Activated CD4-positive, alpha-beta T cell treated with anti-CD3 and anti-CD28 coated beads for 4 hours (primary cell): ENCODE measurements at regions not wholly inside any gene's neighbourhood (a gene's known extent, or its start where the extent isn't known, plus 50 kb on each side); places are given as distances from the start of the nearest gene placed in this dataset.

Experiments used
- DNase-seq, 2 donors: peaks; one replicate each; pipeline ENCODE4 v3.0.0-alpha.2; 2020

DNA sequence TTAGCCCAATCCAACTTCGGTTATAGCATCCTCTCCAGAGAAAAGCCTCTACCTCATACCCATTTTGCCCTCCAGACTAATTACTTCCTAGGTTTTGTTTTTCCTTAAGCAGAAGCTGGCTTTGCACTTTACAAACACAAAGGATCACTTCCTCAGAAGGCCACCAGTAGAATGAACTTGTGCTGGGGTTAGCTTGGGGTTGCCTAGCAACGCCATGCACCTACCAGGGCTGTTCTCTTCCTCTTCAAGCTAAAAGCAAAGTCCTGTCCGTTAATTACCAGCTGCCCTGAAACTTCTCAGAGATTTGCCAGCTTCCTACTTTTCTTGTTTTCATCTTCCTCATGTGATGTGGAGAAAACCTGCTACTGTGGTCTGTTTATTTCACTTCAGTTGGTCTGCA, 132.0 kb upstream of the WWC1 start:
- DNase-seq: no peak

DNA sequence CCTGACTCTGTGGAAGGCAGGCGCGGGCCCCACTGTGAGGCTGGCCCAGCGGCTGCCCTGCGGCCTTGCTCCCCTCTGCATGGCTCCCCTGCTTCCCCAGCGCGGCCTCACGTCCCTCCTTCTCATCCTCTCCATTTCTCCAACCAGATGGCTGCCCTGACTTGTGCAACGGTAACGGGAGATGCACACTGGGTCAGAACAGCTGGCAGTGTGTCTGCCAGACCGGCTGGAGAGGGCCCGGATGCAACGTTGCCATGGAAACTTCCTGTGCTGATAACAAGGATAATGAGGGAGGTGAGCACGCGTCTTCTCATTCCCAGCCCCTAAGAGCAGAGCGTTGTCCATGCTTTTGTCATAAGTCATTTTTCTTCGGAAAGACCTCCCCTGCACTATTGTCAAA, 129.0 kb upstream of the WWC1 start:
- no peak for DNase-seq

- no peak for DNase-seq
These were observed 127.5 kb upstream of the WWC1 start for GRCh38 chr5:168163966-168164365.

DNA sequence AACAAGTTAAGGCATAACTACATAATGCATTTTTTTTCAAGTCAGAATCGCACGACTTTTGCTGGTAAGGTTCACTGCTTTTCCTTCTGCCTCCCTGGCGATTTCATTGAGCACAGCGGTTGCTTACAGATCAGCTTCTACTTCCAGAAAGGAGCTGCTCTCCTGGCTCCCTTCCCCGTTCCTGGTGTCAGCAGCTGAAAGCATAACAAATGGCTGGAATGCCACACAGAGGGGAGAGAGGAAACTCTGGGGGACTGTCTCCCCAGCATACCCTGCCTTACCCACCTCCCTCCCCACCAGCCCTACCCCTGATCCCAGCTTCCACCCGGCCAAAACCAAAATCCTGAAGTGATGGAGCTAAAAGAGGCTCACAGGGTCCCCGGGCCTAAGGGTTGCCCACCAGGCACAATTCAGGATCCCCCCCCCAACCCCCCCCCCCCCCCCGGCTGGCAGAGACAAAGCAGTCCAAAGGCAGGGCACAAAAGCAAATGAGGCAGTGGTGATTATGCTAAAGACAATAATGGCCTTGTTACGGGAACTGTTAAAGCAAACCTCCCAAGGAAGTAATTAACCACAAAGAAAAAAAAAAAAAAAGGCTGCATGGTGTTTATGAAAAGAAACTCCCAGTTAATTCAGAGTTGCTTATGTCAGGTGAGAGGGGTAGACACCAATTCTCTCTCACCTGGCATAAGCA, 126.1 kb upstream of the WWC1 start:
- DNase-seq: no peak

- DNase-seq: no peak
These were observed 125.5 kb upstream of the WWC1 start for GRCh38 chr5:168165977-168166376.

DNA sequence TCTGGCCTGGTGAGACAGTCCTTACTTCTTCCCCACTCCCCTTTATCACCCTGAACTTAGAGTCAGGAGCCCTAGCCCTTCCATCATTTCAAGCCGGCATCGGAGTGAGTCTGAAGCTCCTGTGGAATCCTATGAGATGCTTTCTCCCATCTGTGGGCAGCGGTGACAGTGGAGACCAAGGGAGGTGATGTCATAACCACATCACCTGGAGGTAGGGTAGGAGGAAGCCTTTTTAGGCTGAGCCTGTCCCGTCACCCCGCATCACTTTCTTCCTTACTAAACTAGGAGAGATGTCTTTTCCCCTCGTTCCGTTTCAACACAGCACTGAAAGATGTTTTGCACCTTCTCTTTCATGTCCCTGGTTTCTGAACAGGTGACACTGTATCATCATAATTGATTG, 124.1 kb upstream of the WWC1 start:
- DNase-seq: no peak

DNA sequence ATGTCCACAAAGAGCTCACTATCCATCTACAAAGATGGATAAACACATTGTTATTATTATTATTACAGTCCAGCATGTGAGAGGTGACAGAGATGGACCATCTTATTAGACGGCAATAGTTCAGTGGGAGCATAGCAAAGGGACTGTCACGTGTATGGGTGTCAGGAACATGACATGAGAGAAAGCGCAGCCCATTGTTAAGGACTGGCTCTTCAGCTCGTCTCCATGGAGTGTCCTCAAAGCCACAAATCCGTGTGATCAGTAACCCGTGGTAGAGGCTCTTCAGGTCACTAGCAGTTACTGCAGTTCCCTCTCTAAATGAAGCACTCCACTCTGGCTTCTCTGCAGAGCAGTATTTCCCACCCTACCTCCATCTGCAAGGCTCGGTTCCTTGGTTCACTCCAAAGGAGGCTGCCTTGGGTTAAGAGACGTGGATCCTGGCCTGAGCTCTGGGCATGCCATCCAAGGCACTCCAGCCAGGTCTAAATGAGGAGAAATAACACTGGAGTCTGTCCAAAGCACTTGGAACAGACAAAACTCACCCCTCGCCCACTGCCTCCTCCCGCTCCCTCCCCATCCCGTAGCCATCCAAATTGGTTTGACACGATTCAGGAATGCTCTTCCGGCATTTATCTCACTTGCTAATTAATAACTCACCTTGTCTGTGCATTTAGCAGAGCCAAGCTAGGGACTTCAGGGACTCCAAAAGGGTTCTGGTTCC, 122.3 kb upstream of the WWC1 start:
- no peak for DNase-seq

GRCh38 chr5:168169791-168170190, 121.7 kb upstream of the WWC1 start:
- DNase-seq: no peak

- no peak for DNase-seq
These were observed 119.3 kb upstream of the WWC1 start for GRCh38 chr5:168171901-168172759.

DNA sequence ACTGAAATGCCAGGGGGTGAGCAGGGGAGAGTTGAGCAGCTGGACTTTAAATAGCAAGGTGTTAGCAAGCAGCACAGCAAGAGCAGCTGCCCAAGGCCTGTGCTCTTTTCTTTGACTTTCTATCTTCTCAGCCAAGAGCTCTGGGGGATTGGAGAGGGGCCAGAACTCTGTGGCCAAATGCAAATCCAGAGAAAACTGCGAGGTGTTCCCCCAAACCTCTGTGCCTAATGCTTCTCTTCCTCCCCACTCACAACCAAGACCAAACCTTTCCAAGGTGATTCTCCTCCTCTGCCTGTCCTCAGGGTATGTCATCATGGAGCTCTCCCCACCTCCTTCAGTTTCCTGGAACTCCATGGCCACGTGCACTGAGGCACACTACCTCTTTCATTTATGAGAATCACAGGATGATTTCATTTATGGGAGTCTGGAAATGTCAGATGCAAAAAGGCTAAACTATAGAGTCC, 118.7 kb upstream of the WWC1 start:
- DNase-seq: no peak

DNA sequence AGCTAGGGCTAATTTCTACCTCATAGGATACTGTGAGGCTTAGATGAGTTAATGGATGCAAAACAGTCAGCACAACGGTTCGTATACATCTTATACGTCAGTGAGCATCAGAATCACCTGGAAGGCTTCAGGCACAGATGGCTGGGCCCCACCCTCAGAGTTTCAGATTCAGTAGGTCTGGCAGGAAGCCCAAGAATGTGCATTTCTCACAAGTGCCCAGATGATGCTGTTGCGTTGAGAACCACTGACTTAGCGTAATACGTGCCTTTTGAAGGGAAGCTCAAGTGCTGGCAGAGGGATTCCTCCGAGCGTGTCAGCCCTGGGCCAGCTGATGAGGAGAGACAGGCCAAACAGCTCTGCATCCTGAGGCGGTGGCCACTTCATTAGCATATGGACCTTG, 117.1 kb upstream of the WWC1 start:
- no peak for DNase-seq

DNA sequence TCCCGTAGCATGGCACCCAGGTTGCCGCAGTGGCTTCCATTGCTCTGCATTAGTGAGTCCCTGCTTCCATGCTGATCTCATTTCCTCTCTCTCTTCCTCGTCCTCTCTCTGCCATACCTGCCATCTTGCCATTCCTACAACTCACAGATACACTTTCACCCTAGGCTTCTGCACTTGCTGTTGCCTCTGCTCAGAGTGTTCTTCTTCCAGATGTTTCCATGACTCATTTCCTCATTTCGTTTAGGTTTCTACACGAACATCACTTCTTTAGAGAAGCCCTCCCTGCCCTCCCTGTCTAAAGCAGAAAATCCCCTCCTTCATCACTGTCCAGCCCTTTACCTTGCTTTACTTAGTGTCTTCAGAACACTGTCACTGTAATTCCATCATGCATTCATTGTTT, 115.2 kb upstream of the WWC1 start:
- DNase-seq: no peak

GRCh38 chr5:168176941-168177340, 114.5 kb upstream of the WWC1 start:
- no peak for DNase-seq

GRCh38 chr5:168177831-168178450, 113.5 kb upstream of the WWC1 start:
- DNase-seq: no peak

GRCh38 chr5:168179192-168179593, 112.3 kb upstream of the WWC1 start:
- no peak for DNase-seq

GRCh38 chr5:168182269-168182668, 109.2 kb upstream of the WWC1 start:
- DNase-seq: no peak

- no peak for DNase-seq
These were observed 107.3 kb upstream of the WWC1 start for GRCh38 chr5:168184103-168184502.

- DNase-seq: no peak
These were observed 105.0 kb upstream of the WWC1 start for GRCh38 chr5:168186289-168187074.

DNA sequence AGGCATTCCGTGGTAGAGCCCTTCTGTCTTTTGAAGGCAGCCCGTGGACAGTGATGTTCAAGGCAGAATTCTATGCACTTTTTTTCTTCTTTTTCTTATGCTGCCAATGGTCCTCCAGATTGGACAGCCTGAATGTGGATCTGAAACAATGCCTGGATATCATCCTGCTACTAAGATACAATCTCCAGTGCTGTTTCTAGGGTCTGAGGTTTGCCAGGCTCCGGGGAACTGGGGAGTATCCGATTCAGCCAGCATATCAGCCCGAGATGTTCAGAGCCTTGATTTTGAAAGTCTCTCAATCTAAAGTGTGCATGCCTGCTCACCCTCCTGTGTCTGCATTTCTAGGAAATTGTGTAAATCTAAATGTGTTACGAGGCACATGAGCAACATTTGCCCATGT, 103.8 kb upstream of the WWC1 start:
- DNase-seq: no peak

DNA sequence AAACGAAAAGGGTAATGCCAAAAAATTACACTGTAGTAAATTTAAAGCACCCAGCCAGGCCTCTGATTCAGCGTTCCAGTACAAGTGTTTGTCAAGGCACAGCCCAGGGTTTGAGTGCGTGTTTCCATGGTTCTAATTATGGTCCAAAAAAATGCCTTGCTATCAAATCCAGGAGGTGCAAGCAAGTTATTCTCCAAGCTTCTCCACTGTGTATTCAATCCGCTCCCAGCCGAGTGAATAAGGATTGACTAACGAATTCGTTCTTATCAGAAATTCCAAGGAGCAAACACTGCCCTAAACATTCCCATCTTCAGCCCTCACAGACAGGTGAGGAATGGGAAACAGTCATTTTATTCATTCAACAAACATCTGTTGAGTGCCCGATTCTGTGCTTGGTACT, 103.3 kb upstream of the WWC1 start:
- DNase-seq: no peak

DNA sequence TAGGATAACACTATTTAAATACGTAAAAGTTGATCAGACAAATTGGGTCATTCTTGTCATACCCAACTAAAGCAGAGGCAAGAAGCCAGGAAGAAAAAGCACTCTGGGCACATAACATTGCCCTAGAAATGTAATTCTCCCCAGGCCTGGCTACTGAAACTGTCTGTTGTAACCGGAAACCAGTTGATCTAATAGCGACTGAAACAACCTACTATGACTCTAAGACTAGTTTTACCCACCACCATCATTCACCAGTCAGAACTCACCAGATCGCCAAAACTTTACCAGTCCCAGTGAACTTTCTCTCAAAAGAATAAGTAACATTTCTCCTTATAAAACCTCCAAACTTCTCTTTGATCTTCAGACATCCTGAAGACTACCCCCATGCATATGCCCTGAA, 99.3 kb upstream of the WWC1 start:
- DNase-seq: no peak

GRCh38 chr5:168193493-168194250, 97.8 kb upstream of the WWC1 start:
- no peak for DNase-seq
